ENCODE measurements at regions not wholly inside any gene's neighbourhood (a gene's known extent, or its start where the extent isn't known, plus 50 kb on each side); places are given as distances from the start of the nearest gene placed in this dataset.

DNA sequence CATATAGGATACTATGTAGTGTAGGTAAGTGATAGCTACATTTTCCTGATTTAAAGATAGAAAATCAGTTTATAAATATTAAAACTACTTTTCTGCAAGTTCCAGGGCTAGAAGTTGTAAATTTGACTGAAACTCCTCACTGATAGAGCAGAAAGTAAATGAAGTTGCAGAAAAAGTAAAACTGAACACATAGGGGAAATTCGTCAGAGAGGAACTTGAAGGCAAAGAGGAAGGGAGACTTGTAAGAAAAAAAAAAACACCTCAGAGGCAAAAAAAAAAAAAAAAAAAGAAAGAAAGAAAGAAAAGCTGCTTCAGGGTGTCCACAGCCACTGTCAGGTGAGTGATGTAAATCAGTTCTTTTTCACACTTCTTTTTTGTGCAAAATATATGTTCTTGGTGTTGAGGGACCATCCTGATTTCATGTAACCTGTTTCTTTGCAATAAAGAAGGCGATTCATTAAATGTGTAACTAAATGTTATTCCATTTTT, 336.2 kb upstream of the ZNF462 start:
- DNase-seq (ENCODE audit: low read depth), result no peak

GRCh38 chr9:106528158-106528557, 334.8 kb upstream of the ZNF462 start:
- no peak for DNase-seq (ENCODE audit: low read depth)

DNA sequence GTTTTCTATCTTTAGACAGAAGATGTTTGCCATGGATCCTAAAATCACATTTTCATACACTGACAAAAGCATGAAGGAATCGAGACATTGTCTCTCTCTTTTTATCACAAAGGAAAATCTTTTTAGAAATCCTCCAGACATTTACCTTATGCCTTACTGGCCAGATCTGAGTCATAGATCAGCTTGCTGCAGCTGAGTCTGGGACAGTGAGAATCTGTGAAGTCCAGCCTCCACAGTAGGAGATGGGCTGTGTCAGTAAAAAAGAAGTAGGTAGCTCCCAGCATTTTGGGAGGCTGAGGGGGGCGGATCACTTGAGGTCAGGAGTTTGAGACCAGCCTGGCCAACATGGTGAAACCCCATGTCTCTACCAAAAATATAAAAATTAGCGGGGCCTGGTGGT, 333.4 kb upstream of the ZNF462 start:
- no peak for DNase-seq (ENCODE audit: low read depth)

DNA sequence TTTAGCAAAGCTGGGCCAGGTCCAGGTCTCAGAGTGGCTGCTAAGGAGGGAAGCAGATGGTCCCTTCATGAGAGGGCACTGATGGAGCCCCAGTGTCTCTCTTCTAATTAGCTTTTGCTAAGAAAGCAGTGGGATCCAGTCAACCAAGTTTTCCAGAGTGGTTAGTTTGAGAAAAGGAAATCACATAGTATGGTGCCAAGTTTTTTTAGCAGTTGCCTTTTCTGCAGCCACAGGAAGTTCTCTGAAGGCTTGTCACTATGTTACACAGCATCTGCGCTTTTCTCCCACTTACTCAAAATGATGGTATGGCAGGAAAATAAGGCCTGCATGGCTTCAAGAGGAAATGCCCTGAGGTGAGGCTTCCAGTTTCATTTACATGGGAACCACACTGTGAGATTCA, 331.5 kb upstream of the ZNF462 start:
- no peak for DNase-seq (ENCODE audit: low read depth)

- DNase-seq (ENCODE audit: low read depth), result no peak
Measured at GRCh38 chr9:106532306-106533015, 330.5 kb upstream of the ZNF462 start.

GRCh38 chr9:106534800-106535199, 328.2 kb upstream of the ZNF462 start:
- no peak for DNase-seq (ENCODE audit: low read depth)

DNA sequence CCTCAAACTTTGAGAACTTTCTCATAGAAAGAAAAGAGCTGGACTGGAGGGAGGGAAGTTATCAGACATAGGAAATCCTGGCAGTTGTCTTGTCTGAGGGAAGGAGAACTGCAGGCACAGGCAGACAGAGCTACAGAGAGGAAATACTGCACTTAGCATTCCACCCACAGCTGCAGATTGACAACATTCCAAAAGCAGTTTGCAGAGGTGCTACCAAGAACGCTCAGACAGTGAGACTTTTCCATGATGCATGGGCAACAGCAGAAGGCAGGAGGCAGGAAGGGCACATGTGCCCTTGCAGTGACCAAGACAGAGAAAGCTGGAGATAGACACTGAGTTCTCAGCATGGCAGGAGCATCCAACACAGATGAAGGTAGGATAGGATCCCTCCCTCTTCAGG, 327.5 kb upstream of the ZNF462 start:
- no peak for DNase-seq (ENCODE audit: low read depth)

DNA sequence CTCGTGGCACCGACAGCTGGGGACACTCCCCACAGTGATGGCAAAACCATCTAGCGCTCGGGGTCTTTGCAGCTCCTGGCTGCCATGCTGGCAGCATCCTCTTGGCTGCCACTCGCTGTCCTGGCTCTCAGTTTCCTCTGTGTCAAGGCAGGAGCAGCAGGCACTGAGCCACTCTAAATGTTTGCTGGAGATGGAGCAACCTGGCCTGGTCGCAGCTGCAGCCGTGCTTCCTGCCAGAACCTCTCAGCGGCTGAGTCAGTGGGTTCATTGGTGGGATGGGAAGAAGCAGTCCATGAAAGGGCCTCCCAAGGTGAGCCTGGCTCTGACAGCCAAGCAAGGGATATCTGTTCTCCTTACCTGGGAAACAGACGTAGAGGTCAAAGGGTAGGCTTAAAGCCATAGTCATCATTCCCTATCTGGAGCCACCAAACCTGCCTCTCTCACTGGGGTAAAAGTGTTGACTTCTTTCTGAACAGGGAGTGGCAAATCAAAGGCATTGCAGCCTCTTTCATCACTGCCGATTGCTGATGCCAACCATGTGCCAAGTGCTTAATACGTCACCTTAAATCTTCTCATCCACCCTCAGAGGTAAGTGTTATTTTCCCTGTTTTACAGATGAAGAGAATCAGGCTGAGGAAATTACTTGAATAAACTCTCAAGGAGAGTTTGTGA, 304.8 kb upstream of the ZNF462 start:
- DNase-seq (ENCODE audit: low read depth), result no peak

DNA sequence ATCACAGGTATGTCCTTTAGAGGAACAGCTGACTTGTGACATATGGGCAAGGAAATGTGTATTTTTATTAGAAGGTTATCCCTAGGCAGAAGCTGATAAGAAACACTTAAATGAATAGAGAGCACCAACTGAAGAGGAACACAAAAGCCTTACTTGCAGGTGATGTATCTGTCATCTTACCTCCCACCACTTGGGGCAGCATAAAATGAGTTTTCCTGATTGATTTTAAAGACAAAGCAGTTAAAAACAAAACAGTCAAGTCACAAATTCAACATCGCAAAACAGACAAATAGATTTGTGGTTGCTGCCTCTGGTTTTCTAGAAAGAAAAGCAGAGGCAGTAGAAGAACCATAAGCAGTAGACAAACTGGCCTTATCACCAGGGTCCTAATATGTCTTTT, 302.4 kb upstream of the ZNF462 start:
- no peak for DNase-seq (ENCODE audit: low read depth)

- DNase-seq (ENCODE audit: low read depth), result no peak
Measured at GRCh38 chr9:106575823-106576222, 287.1 kb upstream of the ZNF462 start.

GRCh38 chr9:106576232-106576760, 286.7 kb upstream of the ZNF462 start:
- no peak for DNase-seq (ENCODE audit: low read depth)

GRCh38 chr9:106577121-106577520, 285.8 kb upstream of the ZNF462 start:
- DNase-seq (ENCODE audit: low read depth), result no peak

DNA sequence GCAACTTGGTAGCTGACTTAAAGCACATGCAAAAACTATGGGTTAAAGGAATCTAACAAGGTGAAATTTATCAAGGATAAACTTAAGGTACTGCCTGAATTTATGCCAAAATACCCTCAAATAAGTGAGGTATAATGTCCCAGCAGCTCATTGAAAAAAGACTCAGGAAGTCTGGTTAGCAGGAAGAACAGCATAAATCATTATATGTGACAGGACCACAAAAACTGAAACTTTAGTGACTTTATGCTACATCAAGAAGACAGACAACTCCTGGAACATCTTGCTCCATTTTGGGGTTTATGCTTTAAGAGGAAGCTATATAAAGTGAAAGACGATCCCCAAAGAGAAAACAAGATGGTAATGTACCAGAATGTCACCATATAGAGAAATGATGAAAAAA, 282.4 kb upstream of the ZNF462 start:
- DNase-seq (ENCODE audit: low read depth), result no peak

DNA sequence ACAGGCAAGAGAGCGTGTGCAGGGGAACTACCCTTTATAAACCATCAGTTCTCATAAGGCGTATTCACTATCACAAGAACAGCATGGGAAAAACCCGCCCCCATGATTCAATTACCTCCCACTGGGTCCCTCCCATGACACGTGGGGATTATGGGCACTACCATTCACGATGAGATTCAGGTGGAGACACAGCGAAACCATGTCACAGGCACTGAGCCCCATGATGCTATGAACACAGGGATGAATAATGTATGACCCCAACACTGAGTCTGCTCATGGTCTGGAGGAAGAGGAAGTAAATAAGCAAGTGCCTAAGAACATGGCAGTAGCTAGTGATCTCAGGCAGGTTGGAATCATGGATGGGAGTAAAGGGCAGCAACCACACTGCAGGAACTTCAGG, 281.0 kb upstream of the ZNF462 start:
- DNase-seq (ENCODE audit: low read depth), result no peak

DNA sequence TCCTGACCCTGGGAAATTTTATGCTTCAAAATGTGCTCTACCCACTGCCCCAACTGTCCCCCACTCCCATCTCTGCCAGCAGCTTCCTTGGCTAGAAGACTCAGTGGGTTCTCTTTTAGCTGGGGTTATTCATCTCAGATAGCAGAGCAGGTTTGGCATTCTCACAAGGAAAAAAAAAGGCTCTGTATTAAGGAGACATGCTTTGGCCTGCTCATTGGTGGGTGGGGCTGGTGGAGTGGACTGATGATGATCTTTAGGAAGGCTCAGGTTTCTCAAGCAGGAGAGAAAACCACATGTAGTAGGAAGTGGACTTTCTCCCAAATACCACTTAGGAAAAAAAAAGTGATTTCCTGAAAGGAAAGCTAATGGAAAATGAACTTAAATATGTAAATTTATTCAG, 279.2 kb upstream of the ZNF462 start:
- no peak for DNase-seq (ENCODE audit: low read depth)

GRCh38 chr9:106587042-106587441, 275.9 kb upstream of the ZNF462 start:
- DNase-seq (ENCODE audit: low read depth), result no peak

GRCh38 chr9:106588626-106589025, 274.3 kb upstream of the ZNF462 start:
- DNase-seq (ENCODE audit: low read depth), result no peak

- no peak for DNase-seq (ENCODE audit: low read depth)
Measured at GRCh38 chr9:106590759-106591505, 272.0 kb upstream of the ZNF462 start.

DNA sequence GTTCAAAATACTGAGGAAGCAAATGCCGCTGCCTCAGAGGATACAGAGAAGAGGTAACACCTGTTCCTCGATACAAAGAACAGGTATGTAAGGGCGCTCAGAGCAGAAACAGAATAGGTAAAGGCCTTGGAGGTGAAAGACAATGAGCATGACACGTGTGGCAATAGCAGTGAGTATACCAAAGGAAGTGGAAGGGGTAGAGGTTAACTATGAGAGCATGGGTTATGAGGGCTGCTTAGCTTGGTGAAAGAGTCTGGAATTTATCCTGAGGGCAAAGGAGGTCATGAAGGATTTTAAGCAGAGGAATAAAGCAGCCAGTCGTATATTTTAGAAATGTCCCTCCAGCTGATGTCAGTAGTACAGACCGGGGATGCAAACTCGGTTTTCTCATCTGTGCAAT, 269.8 kb upstream of the ZNF462 start:
- DNase-seq (ENCODE audit: low read depth), result no peak

GRCh38 chr9:106596984-106597383, 266.0 kb upstream of the ZNF462 start:
- no peak for DNase-seq (ENCODE audit: low read depth)

DNA sequence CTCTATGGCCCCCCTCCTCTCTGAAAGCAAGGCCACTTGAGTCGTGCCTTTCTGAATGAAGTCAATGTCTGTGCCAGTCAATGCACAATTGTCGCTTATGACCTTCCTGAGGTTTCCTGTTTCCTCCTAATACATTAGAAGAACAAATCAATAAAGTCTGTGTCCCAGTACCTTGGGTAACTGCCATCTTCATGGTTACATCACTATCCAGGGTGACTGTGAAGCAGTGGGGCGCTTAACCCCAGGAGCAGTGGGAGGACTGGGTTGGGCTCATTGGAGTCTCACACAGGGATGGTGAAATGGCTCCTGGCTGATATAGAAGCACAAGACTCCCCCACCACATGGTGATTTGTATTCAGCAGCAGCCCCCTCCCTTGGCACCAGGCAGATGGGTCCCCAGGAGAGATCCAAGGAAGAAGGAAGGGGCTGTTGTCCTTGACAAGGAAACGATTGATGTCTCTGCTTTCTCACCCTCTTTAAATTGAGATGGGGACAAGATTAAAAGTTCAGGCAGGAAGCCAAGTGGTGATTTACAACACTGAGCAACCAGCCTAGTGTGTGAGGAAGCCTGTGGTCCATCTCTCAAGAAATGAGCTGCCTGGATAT, 261.9 kb upstream of the ZNF462 start:
- no peak for DNase-seq (ENCODE audit: low read depth)

DNA sequence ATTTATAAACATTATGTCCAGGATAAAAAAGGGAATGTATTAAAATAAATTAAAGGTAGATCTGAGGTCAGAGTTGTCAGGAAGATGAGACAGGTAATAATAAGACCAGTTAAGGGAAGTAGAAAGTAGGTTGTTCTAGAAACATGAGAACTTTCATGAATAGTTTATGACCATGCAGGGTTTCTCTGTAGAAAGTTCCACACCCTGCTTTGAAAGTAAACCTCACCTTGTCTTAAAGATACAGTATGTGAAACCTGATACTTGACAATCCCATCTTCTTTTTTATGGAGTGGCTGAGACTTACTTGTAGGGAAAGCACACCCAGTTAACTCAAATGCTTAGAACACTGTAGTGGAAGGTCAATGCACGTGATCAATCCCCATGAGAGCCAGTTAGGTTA, 260.6 kb upstream of the ZNF462 start:
- no peak for DNase-seq (ENCODE audit: low read depth)

All from GM04503 (cell line).